ENCODE measurements at regions not wholly inside any gene's neighbourhood (a gene's known extent, or its start where the extent isn't known, plus 50 kb on each side); places are given as distances from the start of the nearest gene placed in this dataset.
"Not testable (repeated sequence)": the region's sequence is repeated elsewhere in the genome, so short reads cannot be mapped to it uniquely, and the experiment has no call there.

DNA sequence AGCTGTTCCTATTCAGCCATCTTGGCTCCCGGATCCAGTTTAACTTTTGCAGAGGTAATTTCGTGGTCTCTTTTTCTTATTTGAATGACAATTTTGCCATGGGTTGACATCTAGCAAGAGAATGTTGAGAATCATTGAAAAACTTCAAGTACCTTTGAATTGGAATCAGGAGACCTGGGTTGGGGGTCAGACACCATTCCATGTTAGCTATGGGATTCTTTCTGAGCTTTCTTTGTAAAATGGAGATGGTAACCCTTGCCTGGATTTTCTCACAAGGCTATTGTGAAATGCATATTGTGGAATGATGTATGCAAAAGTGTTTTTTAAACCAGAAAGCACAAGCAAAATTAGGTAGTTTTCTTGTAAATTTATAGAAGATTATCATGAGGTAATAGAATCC, 79.1 kb upstream of the HAND2 start:
- Histone ChIP-seq H3K27ac (no peak overlapping the region), H3K4me1 (no peaks in the 10 kb centered on the region), H3K4me3 (no peak overlapping the region), H3K27me3 (no peaks in the 10 kb centered on the region), H3K36me3 (no peaks in the 10 kb centered on the region), H3K9me3 (peaks cover 0 to 3% (median under 1%) of the 10 kb centered on the region in 4 donors)
- WGBS, 2 donors: 83 to 92% methylated on average over 2 of the region's 2 CpGs
- ATAC-seq (ENCODE audit: low FRiP score in 2 of 2) (no peak), DNase-seq (no peak)
- TF ChIP-seq EP300 (IDR thresholded peaks at IDR 0.05) (no peak), POLR2AphosphoS5 (IDR thresholded peaks at IDR 0.05) (no peak), POLR2A (IDR thresholded peaks at IDR 0.05) (no peak)
- TF ChIP-seq, protein P1, sequence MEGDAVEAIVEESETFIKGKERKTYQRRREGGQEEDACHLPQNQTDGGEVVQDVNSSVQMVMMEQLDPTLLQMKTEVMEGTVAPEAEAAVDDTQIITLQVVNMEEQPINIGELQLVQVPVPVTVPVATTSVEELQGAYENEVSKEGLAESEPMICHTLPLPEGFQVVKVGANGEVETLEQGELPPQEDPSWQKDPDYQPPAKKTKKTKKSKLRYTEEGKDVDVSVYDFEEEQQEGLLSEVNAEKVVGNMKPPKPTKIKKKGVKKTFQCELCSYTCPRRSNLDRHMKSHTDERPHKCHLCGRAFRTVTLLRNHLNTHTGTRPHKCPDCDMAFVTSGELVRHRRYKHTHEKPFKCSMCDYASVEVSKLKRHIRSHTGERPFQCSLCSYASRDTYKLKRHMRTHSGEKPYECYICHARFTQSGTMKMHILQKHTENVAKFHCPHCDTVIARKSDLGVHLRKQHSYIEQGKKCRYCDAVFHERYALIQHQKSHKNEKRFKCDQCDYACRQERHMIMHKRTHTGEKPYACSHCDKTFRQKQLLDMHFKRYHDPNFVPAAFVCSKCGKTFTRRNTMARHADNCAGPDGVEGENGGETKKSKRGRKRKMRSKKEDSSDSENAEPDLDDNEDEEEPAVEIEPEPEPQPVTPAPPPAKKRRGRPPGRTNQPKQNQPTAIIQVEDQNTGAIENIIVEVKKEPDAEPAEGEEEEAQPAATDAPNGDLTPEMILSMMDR (IDR thresholded peaks at IDR 0.05): no peak

DNA sequence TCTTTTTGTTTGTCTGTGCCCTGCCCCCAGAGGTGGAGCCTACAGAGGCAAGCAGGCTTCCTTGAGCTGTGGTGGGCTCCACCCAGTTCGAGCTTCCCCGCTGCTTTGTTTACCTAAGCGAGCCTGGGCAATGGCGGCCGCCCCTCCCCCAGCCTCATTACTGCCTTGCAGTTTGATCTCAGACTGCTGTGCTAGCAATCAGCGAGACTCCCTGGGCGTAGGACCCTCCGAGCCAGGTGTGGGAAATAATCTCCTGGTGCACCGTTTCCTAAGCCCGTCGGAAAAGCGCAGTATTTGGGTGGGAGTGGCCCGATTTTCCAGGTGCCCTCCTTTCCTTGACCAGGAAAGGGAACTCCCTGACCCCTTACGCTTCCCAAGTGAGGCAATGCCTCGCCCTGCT, 78.6 kb upstream of the HAND2 start:
- H3K9me3 ChIP-seq; ATAC-seq (ENCODE audit: low FRiP score in 2 of 2); H3K36me3 ChIP-seq; H3K4me3 ChIP-seq; H3K27me3 ChIP-seq; H3K27ac ChIP-seq; H3K4me1 ChIP-seq: not testable (repeated sequence)
- WGBS, 2 donors: 8 to 45% methylated on average over 4 to 13 of the region's 15 CpGs
- DNase-seq: peak in 1 of 2 donors; percentile 20

DNA sequence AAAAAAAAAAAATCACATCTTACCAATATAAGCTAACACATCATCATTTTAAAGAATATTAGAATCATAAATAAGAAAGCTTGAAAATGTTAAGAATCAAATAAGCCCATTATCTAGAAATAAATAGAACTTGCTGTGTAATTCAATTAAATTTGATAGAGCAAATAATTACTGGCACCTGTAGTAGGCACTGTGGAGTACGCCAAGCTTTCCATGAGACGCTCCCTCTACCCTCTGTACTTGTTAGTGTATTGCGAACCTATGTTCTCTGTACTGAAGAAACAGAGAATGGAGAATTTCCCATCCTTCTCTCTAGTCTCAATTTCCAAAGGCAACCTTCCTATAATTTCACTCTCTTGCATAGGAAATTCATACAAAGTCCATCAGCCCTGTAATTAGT, 61.7 kb upstream of the HAND2 start:
- Histone ChIP-seq H3K4me1 (no peaks in the 10 kb centered on the region), H3K27ac (no peak overlapping the region), H3K9me3 (no peaks in the 10 kb centered on the region), H3K36me3 (no peaks in the 10 kb centered on the region), H3K4me3 (no peak overlapping the region), H3K27me3 (no peaks in the 10 kb centered on the region)
- DNase-seq (no peak), ATAC-seq (ENCODE audit: low FRiP score in 2 of 2) (no peak)
- TF ChIP-seq POLR2A (IDR thresholded peaks at IDR 0.05) (no peak), EP300 (IDR thresholded peaks at IDR 0.05) (no peak), POLR2AphosphoS5 (IDR thresholded peaks at IDR 0.05) (no peak)
- TF ChIP-seq, protein P1 (IDR thresholded peaks at IDR 0.05): no peak
- 81 to 84% methylated on average over 3 of the region's 3 CpGs for WGBS, 2 donors

DNA sequence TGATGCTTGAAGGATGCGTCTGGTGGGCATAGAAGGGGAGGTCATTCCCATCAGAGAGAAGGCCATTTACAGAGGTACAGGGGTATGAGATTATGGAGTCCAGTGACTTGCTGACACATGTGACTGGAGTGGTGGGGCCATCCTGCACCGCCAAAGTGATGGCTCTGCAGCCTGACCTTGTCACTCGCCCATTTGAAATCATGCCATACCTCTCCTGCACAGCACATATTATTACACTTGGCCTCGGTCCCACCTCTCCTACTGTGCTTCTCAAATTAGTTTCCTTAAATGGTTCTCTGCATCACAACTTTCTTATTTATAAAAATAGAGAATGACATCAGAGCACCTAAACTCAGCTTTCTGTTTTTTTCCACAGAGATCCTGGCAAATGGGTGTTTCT, 60.7 kb upstream of the HAND2 start:
- Histone ChIP-seq H3K27ac (no peak overlapping the region), H3K36me3 (no peaks in the 10 kb centered on the region), H3K27me3 (no peaks in the 10 kb centered on the region), H3K9me3 (no peaks in the 10 kb centered on the region), H3K4me3 (no peak overlapping the region), H3K4me1 (no peaks in the 10 kb centered on the region)
- WGBS, 2 donors: 85 to 87% methylated on average over 4 of the region's 4 CpGs
- ATAC-seq (ENCODE audit: low FRiP score in 2 of 2) (no peak), DNase-seq (no peak)
- TF ChIP-seq, protein P1 (IDR thresholded peaks at IDR 0.05): no peak
- no peak for TF ChIP-seq POLR2A (IDR thresholded peaks at IDR 0.05)
- TF ChIP-seq POLR2AphosphoS5 (IDR thresholded peaks at IDR 0.05): no peak
- no peak for TF ChIP-seq EP300 (IDR thresholded peaks at IDR 0.05)

DNA sequence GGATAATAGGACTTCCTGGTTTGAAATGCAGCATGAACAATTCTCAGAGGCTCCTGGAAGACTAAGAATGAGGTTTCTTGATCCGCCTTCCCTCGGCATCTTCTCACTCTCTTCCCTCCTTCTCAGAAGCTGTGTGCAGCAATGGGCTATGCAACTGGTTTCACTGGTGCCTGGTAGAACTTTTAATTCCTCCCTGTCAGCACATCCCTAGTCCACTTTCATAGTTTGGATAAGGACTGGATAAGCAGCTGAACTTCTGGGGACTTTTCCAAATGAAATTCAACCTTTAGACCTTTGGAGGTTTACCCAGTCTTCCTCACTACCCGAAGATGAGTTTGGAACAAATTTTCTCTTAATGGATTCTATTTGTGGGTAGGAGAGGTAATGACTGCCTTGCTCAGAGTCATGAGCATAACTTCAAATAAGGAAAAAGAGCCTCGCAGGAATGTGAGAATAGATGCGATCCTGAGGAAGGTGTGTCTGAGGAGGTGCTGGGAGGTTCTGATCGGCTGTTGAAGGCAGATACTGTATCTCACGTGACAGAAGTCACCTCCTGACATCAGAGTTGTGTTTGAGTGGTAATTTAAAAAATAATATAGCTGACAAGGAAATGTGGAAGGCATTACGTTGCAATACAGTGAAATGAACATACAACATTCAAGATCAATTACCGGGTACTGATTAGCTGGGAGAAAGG, 56.0 kb upstream of the HAND2 start:
- Histone ChIP-seq H3K4me3 (no peak overlapping the region), H3K4me1 (no peaks in the 10 kb centered on the region), H3K36me3 (no peaks in the 10 kb centered on the region), H3K9me3 (no peaks in the 10 kb centered on the region), H3K27ac (no peak overlapping the region), H3K27me3 (no peaks in the 10 kb centered on the region)
- no peak for DNase-seq
- no peak for ATAC-seq (ENCODE audit: low FRiP score in 2 of 2)
- 57 to 58% methylated on average over 9 of the region's 9 CpGs for WGBS, 2 donors
- TF ChIP-seq EP300 (IDR thresholded peaks at IDR 0.05) (no peak), POLR2A (IDR thresholded peaks at IDR 0.05) (no peak), POLR2AphosphoS5 (IDR thresholded peaks at IDR 0.05) (no peak)
- TF ChIP-seq, protein P1 (IDR thresholded peaks at IDR 0.05): no peak
